ENCODE measurements at regions not wholly inside any gene's neighbourhood (a gene's known extent, or its start where the extent isn't known, plus 50 kb on each side); places are given as distances from the start of the nearest gene placed in this dataset.
A peak's percentile ranks its signal among the peaks of the same experiment; 100 is the strongest.

GRCh38 chr9:118569148-118569547, 800.1 kb downstream of the BRINP1 start:
- Histone ChIP-seq H2AFZ (ENCODE audit: low read depth, low read length) (no peak overlapping the region), H3K79me2 (replicated peaks; ENCODE audit: insufficient read depth, low read length) (no peaks in the 10 kb centered on the region), H3K9ac (ENCODE audit: low read length) (no peak overlapping the region), H3K27ac (ENCODE audit: low read length) (no peak overlapping the region), H3K4me2 (ENCODE audit: low read length) (no peak overlapping the region), H4K20me1 (ENCODE audit: insufficient read depth) (no peaks in the 10 kb centered on the region), H3F3A (ENCODE audit: insufficient read depth, low read length, poor library complexity, severe bottlenecking) (no peaks in the 10 kb centered on the region), H3K27me3 (ENCODE audit: insufficient read depth, low read depth, low read length) (no peaks in the 10 kb centered on the region), H3K4me3 (ENCODE audit: low read length) (no peak overlapping the region), H3K36me3 (ENCODE audit: insufficient read depth, low read length) (no peaks in the 10 kb centered on the region), H3K9me3 (ENCODE audit: low read length) (no peaks in the 10 kb centered on the region), H3K9me2 (ENCODE audit: insufficient read depth, low read length) (no peaks in the 10 kb centered on the region)
- TF ChIP-seq CTCF (IDR thresholded peaks at IDR 0.05; ENCODE audit: poor library complexity, severe bottlenecking) = no peak
- TF ChIP-seq MXI1 (conservative IDR thresholded peaks at IDR 0.05; ENCODE audit: poor library complexity, severe bottlenecking) = no peak
- TF ChIP-seq EZH2 (IDR thresholded peaks at IDR 0.05; ENCODE audit: borderline replicate concordance, insufficient read depth, low read length, poor library complexity, severe bottlenecking) = no peak
- TF ChIP-seq SMC3 (conservative IDR thresholded peaks at IDR 0.05; ENCODE audit: poor library complexity) = no peak
- no peak for TF ChIP-seq TAF1 (IDR thresholded peaks at IDR 0.05; ENCODE audit: low read depth)
- TF ChIP-seq POLR2AphosphoS5 (IDR thresholded peaks at IDR 0.05) = no peak
- no peak for TF ChIP-seq RAD21 (conservative IDR thresholded peaks at IDR 0.05)
- TF ChIP-seq EP300 (conservative IDR thresholded peaks at IDR 0.05; ENCODE audit: poor library complexity, severe bottlenecking) = no peak
- no peak for TF ChIP-seq REST (IDR thresholded peaks at IDR 0.05; ENCODE audit: borderline replicate concordance)

- no peaks in the 10 kb centered on the region for H3F3A ChIP-seq (ENCODE audit: insufficient read depth, low read length, poor library complexity, severe bottlenecking)
- H4K20me1 ChIP-seq (ENCODE audit: insufficient read depth) = no peaks in the 10 kb centered on the region
- H2AFZ ChIP-seq (ENCODE audit: low read depth, low read length) = no peak overlapping the region
- H3K79me2 ChIP-seq (replicated peaks; ENCODE audit: insufficient read depth, low read length) = no peaks in the 10 kb centered on the region
- no peak overlapping the region for H3K4me3 ChIP-seq (ENCODE audit: low read length)
- no peak overlapping the region for H3K4me2 ChIP-seq (ENCODE audit: low read length)
- H3K27me3 ChIP-seq (ENCODE audit: insufficient read depth, low read depth, low read length) = no peaks in the 10 kb centered on the region
- H3K9ac ChIP-seq (ENCODE audit: low read length) = no peak overlapping the region
- H3K36me3 ChIP-seq (ENCODE audit: insufficient read depth, low read length) = no peaks in the 10 kb centered on the region
- no peaks in the 10 kb centered on the region for H3K9me3 ChIP-seq (ENCODE audit: low read length)
- H3K9me2 ChIP-seq (ENCODE audit: insufficient read depth, low read length) = no peaks in the 10 kb centered on the region
- H3K27ac ChIP-seq (ENCODE audit: low read length) = no peak overlapping the region
- TF ChIP-seq TAF1 (IDR thresholded peaks at IDR 0.05; ENCODE audit: low read depth) (no peak), EP300 (conservative IDR thresholded peaks at IDR 0.05; ENCODE audit: poor library complexity, severe bottlenecking) (peak; percentile 62), MXI1 (conservative IDR thresholded peaks at IDR 0.05; ENCODE audit: poor library complexity, severe bottlenecking) (no peak), POLR2AphosphoS5 (IDR thresholded peaks at IDR 0.05) (peak; percentile 82)
Measured at GRCh38 chr9:118570066-118570465, 799.2 kb downstream of the BRINP1 start.

Measured in neural cell (in vitro differentiated cells).